HUES48 (cell line): ENCODE measurements at regions not wholly inside any gene's neighbourhood (a gene's known extent, or its start where the extent isn't known, plus 50 kb on each side); places are given as distances from the start of the nearest gene placed in this dataset.

Experiments
- H3K27ac ChIP-seq: one replicate; pipeline ENCODE4 v1.7.0; 2013; ENCODE audit warnings: low read depth, low read length, inconsistent platforms
- H3K27me3 ChIP-seq: 2 replicates; pipeline ENCODE4 v1.6.1; 2013; ENCODE audit warnings: mild to moderate bottlenecking, low read length; ENCODE audit not compliant: control insufficient read depth, insufficient read depth
- H3K36me3 ChIP-seq: 2 replicates; pipeline ENCODE4 v1.6.1; 2013; ENCODE audit warnings: low read length; ENCODE audit not compliant: control insufficient read depth, insufficient read depth
- H3K4me1 ChIP-seq: 2 replicates; pipeline ENCODE4 v1.6.1; 2013; ENCODE audit warnings: mild to moderate bottlenecking, low read length; ENCODE audit not compliant: control insufficient read depth, insufficient read depth
- H3K4me3 ChIP-seq: 2 replicates; pipeline ENCODE4 v1.5.1; 2013; ENCODE audit warnings: mild to moderate bottlenecking, low read depth, low read length
- H3K9ac ChIP-seq: 2 replicates; pipeline ENCODE4 v1.6.1; 2013; ENCODE audit warnings: mild to moderate bottlenecking, low read depth, low read length, moderate library complexity
- H3K9me3 ChIP-seq: 2 replicates; pipeline ENCODE4 v1.6.1; 2013; ENCODE audit warnings: low read length; ENCODE audit not compliant: control insufficient read depth, insufficient read depth

- Histone ChIP-seq H3K27me3 (no peaks in the 10 kb centered on the region), H3K4me3 (no peak overlapping the region), H3K27ac (no peak overlapping the region)
Observed at GRCh38 chr10:44714451-44714850, 196.7 kb upstream of the TMEM72 start.

GRCh38 chr10:44715136-44715535 lies 196.0 kb upstream of the TMEM72 start:
- Histone ChIP-seq H3K9me3 (no peaks in the 10 kb centered on the region), H3K9ac (no peak overlapping the region), H3K36me3 (no peaks in the 10 kb centered on the region), H3K4me3 (no peak overlapping the region), H3K4me1 (no peaks in the 10 kb centered on the region), H3K27me3 (no peaks in the 10 kb centered on the region), H3K27ac (no peak overlapping the region)

More at GRCh38 chr10:44714451-44714850, 196.7 kb upstream of the TMEM72 start:
- Histone ChIP-seq H3K9ac (no peak overlapping the region), H3K9me3 (no peaks in the 10 kb centered on the region), H3K36me3 (no peaks in the 10 kb centered on the region), H3K4me1 (no peaks in the 10 kb centered on the region)

GRCh38 chr10:44716470-44717015 lies 194.6 kb upstream of the TMEM72 start:
- no peaks in the 10 kb centered on the region for H3K4me1 ChIP-seq
- H3K27me3 ChIP-seq = no peaks in the 10 kb centered on the region
- no peak overlapping the region for H3K9ac ChIP-seq
- no peaks in the 10 kb centered on the region for H3K9me3 ChIP-seq
- H3K4me3 ChIP-seq = no peak overlapping the region
- H3K27ac ChIP-seq = no peak overlapping the region
- H3K36me3 ChIP-seq = no peaks in the 10 kb centered on the region

- H3K4me3 ChIP-seq = no peak overlapping the region
- H3K4me1 ChIP-seq = no peaks in the 10 kb centered on the region
- no peak overlapping the region for H3K27ac ChIP-seq
- no peaks in the 10 kb centered on the region for H3K27me3 ChIP-seq
- H3K36me3 ChIP-seq = no peaks in the 10 kb centered on the region
- H3K9ac ChIP-seq = no peak overlapping the region
- no peaks in the 10 kb centered on the region for H3K9me3 ChIP-seq
Observed at GRCh38 chr10:44723082-44723481, 188.1 kb upstream of the TMEM72 start.

- Histone ChIP-seq H3K9me3 (no peaks in the 10 kb centered on the region), H3K27ac (no peak overlapping the region), H3K9ac (no peak overlapping the region), H3K27me3 (no peaks in the 10 kb centered on the region), H3K4me3 (no peak overlapping the region), H3K4me1 (no peaks in the 10 kb centered on the region), H3K36me3 (no peaks in the 10 kb centered on the region)
Observed at GRCh38 chr10:44723619-44724325, 187.4 kb upstream of the TMEM72 start.

GRCh38 chr10:44724415-44725174 lies 186.5 kb upstream of the TMEM72 start:
- Histone ChIP-seq H3K27ac (no peak overlapping the region), H3K4me1 (no peaks in the 10 kb centered on the region), H3K4me3 (no peak overlapping the region), H3K9ac (no peak overlapping the region), H3K9me3 (no peaks in the 10 kb centered on the region), H3K36me3 (no peaks in the 10 kb centered on the region), H3K27me3 (no peaks in the 10 kb centered on the region)

GRCh38 chr10:44725404-44725803 lies 185.7 kb upstream of the TMEM72 start:
- Histone ChIP-seq H3K27ac (no peak overlapping the region), H3K36me3 (no peaks in the 10 kb centered on the region), H3K4me3 (no peak overlapping the region), H3K9ac (no peak overlapping the region), H3K27me3 (no peaks in the 10 kb centered on the region), H3K4me1 (no peaks in the 10 kb centered on the region), H3K9me3 (no peaks in the 10 kb centered on the region)

- Histone ChIP-seq H3K27ac (no peak overlapping the region), H3K9me3 (no peaks in the 10 kb centered on the region), H3K4me3 (no peak overlapping the region), H3K36me3 (no peaks in the 10 kb centered on the region), H3K9ac (no peak overlapping the region), H3K27me3 (no peaks in the 10 kb centered on the region), H3K4me1 (0 out of 2 replicates have a peak, but pooled peaks cover 6% of the 10 kb centered on the region)
Observed at GRCh38 chr10:44731283-44731682, 179.9 kb upstream of the TMEM72 start.

- no peak overlapping the region for H3K4me3 ChIP-seq
- no peaks in the 10 kb centered on the region for H3K27me3 ChIP-seq
- H3K36me3 ChIP-seq = no peaks in the 10 kb centered on the region
- no peaks in the 10 kb centered on the region for H3K9me3 ChIP-seq
- H3K4me1 ChIP-seq = 0 out of 2 replicates have a peak, but pooled peaks cover 6% of the 10 kb centered on the region
- H3K27ac ChIP-seq = no peak overlapping the region
- no peak overlapping the region for H3K9ac ChIP-seq
Observed at GRCh38 chr10:44733501-44734488, 177.3 kb upstream of the TMEM72 start.

- no peaks in the 10 kb centered on the region for H3K4me1 ChIP-seq
- H3K36me3 ChIP-seq = no peaks in the 10 kb centered on the region
- no peak overlapping the region for H3K9ac ChIP-seq
- H3K27me3 ChIP-seq = no peaks in the 10 kb centered on the region
- H3K4me3 ChIP-seq = no peak overlapping the region
- H3K9me3 ChIP-seq = no peaks in the 10 kb centered on the region
- no peak overlapping the region for H3K27ac ChIP-seq
Observed at GRCh38 chr10:44742248-44742647, 168.9 kb upstream of the TMEM72 start.
